Stomach (tissue), 8 donors: ENCODE measurements at regions not wholly inside any gene's neighbourhood (a gene's known extent, or its start where the extent isn't known, plus 50 kb on each side); places are given as distances from the start of the nearest gene placed in this dataset.

Source experiments
- DNase-seq, 2 donors: peaks; one replicate each; pipeline versions ENCODE4 v3.0.0 to v3.0.0-alpha.2; 2013 to 2019
- H3K27ac ChIP-seq, 5 donors: fragments of 200-600 bp in 4 of 5; sonication (generic) in 4 of 5; one replicate each; pipeline ENCODE4 v1.5.1; 2013 to 2019; ENCODE audit warnings: mild to moderate bottlenecking in 1 of 5, moderate library complexity in 1 of 5
- H3K27me3 ChIP-seq, 3 donors: fragments of 200-600 bp; sonication (generic); one replicate each; pipeline ENCODE4 v1.5.1; 2017 to 2019; ENCODE audit warnings: mixed run types in 1 of 3
- H3K36me3 ChIP-seq, 4 donors: fragments of 200-600 bp; sonication (generic); 1 replicate in 3 of 4; 2 replicates in 1 of 4; pipeline ENCODE4 v1.5.1; 2016 to 2019
- H3K4me1 ChIP-seq, 4 donors: fragments of 200-600 bp; sonication (generic); one replicate each; pipeline ENCODE4 v1.5.1; 2016 to 2019
- H3K4me3 ChIP-seq, 4 donors: fragments of 200-600 bp; sonication (generic) in 3 of 4; one replicate each; pipeline ENCODE4 v1.5.1; 2016 to 2019; ENCODE audit warnings: mild to moderate bottlenecking in 1 of 4
- H3K9me3 ChIP-seq, 4 donors: fragments of 200-600 bp; sonication (generic); one replicate each; pipeline ENCODE4 v1.5.1; 2016 to 2019
- CTCF ChIP-seq, 7 experiments: fragments of 450-650 bp in 4 of 7; fragments of 200-600 bp in 3 of 7; sonication (generic) in 3 of 7; IDR thresholded peaks; one replicate each; pipeline ENCODE4 v1.5.1; 2016 to 2019; ENCODE audit warnings: antibody characterized with exemption in 7 of 7, control low read depth in 2 of 7, mild to moderate bottlenecking in 1 of 7
- EP300 ChIP-seq: sonication (generic); formaldehyde crosslinking; IDR thresholded peaks from one replicate; pipeline ENCODE4 v1.6.1; 2017; ENCODE audit warnings: antibody characterized with exemption
- POLR2A ChIP-seq, 4 donors: fragments of 450-650 bp; IDR thresholded peaks; one replicate each; pipeline ENCODE4 v1.6.1; 2016; ENCODE audit warnings: antibody characterized with exemption in 4 of 4, control low read depth in 2 of 4, mild to moderate bottlenecking in 1 of 4, moderate library complexity in 1 of 4
- POLR2AphosphoS5 ChIP-seq, 3 donors: sonication (generic); formaldehyde crosslinking; IDR thresholded peaks; one replicate each; pipeline ENCODE4 v1.6.1; 2016; ENCODE audit warnings: antibody characterized with exemption in 3 of 3
- WGBS, 5 donors: extraction: QIAGEN DNeasy Blood & Tissue Kit in 3 of 5; methylation state at CpG; one replicate each; pipeline versions ENCODE4 v1.1.5 to v1.1.7; 2013 to 2018; 5-methylcytosine and 5-hydroxymethylcytosine counted together
- intact Hi-C: fragments of 100-400 bp; cut with DNase I; formaldehyde crosslinking; loops from one replicate; pipeline ENCODE4 v1.15.1; 2023; ENCODE audit warnings: low total_unique reads
- donor health status: healthy with polysubstance abuse.
- donor health status: Bipolar disorder and iron deficiency.
- donor health status: healthy.

- intact Hi-C loops = no loop called here
- no peaks in the 10 kb centered on the region for H3K36me3 ChIP-seq
- H3K27me3 ChIP-seq = no peaks in the 10 kb centered on the region
- no peak overlapping the region for H3K27ac ChIP-seq
- H3K4me3 ChIP-seq = no peak overlapping the region
- no peak for TF ChIP-seq POLR2AphosphoS5 (IDR thresholded peaks at IDR 0.05)
- no peak for TF ChIP-seq CTCF (IDR thresholded peaks at IDR 0.05)
- no peak for TF ChIP-seq EP300
- TF ChIP-seq POLR2A (IDR thresholded peaks at IDR 0.05) = no peak
- no peaks in the 10 kb centered on the region for H3K4me1 ChIP-seq
- DNase-seq = no peak
- peaks cover 0 to 15% (median 11%) of the 10 kb centered on the region in 4 donors for H3K9me3 ChIP-seq
Observed at GRCh38 chr7:131882321-131882720, 325.9 kb upstream of the PODXL start.

- Histone ChIP-seq H3K36me3 (no peaks in the 10 kb centered on the region), H3K9me3 (peaks cover 0 to 5% (median under 1%) of the 10 kb centered on the region in 4 donors), H3K27ac (no peak overlapping the region), H3K27me3 (no peaks in the 10 kb centered on the region), H3K4me3 (no peak overlapping the region), H3K4me1 (no peaks in the 10 kb centered on the region)
- intact Hi-C loops = no loop called here
- 76 to 100% (median 88%) methylated on average over 2 of the region's 2 CpGs for WGBS, 5 donors
- TF ChIP-seq POLR2AphosphoS5 (IDR thresholded peaks at IDR 0.05) = no peak
- TF ChIP-seq CTCF (IDR thresholded peaks at IDR 0.05) = no peak
- TF ChIP-seq EP300 = no peak
- TF ChIP-seq POLR2A (IDR thresholded peaks at IDR 0.05) = no peak
- no peak for DNase-seq
Observed at GRCh38 chr7:131880078-131880477, 323.6 kb upstream of the PODXL start.

- Histone ChIP-seq H3K27me3 (no peaks in the 10 kb centered on the region), H3K4me1 (no peaks in the 10 kb centered on the region), H3K4me3 (no peak overlapping the region), H3K27ac (no peak overlapping the region), H3K36me3 (no peaks in the 10 kb centered on the region), H3K9me3 (no peaks in the 10 kb centered on the region)
- WGBS, 5 donors = 88 to 97% (median 90%) methylated on average over 4 of the region's 4 CpGs
- TF ChIP-seq POLR2AphosphoS5 (IDR thresholded peaks at IDR 0.05) = no peak
- TF ChIP-seq CTCF (IDR thresholded peaks at IDR 0.05) = no peak
- intact Hi-C loops = no loop called here
- no peak for DNase-seq
Observed at GRCh38 chr7:131879424-131879823, 323.0 kb upstream of the PODXL start.

- no peaks in the 10 kb centered on the region for H3K27me3 ChIP-seq
- H3K9me3 ChIP-seq = no peaks in the 10 kb centered on the region
- H3K36me3 ChIP-seq = no peaks in the 10 kb centered on the region
- H3K27ac ChIP-seq = no peak overlapping the region
- no peak for TF ChIP-seq POLR2A (IDR thresholded peaks at IDR 0.05)
- no peak for TF ChIP-seq CTCF (IDR thresholded peaks at IDR 0.05)
- TF ChIP-seq POLR2AphosphoS5 (IDR thresholded peaks at IDR 0.05) = no peak
- no peak for TF ChIP-seq EP300
- 61 to 78% (median 73%) methylated on average over 2 of the region's 2 CpGs for WGBS, 5 donors
- no peak overlapping the region for H3K4me3 ChIP-seq
- DNase-seq = no peak
- H3K4me1 ChIP-seq = no peaks in the 10 kb centered on the region
- intact Hi-C loops = no loop called here
Observed at GRCh38 chr7:131878777-131879176, 322.3 kb upstream of the PODXL start.

- Histone ChIP-seq H3K27ac (no peak overlapping the region), H3K27me3 (peaks cover 0 to 9% (median 0%) of the 10 kb centered on the region in 3 donors), H3K36me3 (no peaks in the 10 kb centered on the region), H3K4me1 (no peaks in the 10 kb centered on the region), H3K4me3 (no peak overlapping the region), H3K9me3 (no peaks in the 10 kb centered on the region)
- intact Hi-C loops = no loop called here
- no peak for TF ChIP-seq POLR2A (IDR thresholded peaks at IDR 0.05)
- DNase-seq = no peak
- 49 to 65% (median 54%) methylated on average over 6 of the region's 6 CpGs for WGBS, 5 donors
Observed at GRCh38 chr7:131873581-131873980, 317.2 kb upstream of the PODXL start.
